Vagina (tissue), 2 donors: ENCODE measurements at regions not wholly inside any gene's neighbourhood (a gene's known extent, or its start where the extent isn't known, plus 50 kb on each side); places are given as distances from the start of the nearest gene placed in this dataset.

ENCODE experiments used
- DNase-seq, 2 donors: peaks; one replicate each; pipeline ENCODE4 v3.0.0-alpha.2; 2017; ENCODE audit errors: extremely low spot score in 2 of 2
- H3K27ac ChIP-seq: fragments of 200-600 bp; sonication (generic); one replicate; pipeline ENCODE4 v1.5.1; 2019
- H3K27me3 ChIP-seq: fragments of 200-600 bp; sonication (generic); one replicate; pipeline ENCODE4 v1.5.1; 2019
- H3K36me3 ChIP-seq, 2 donors: fragments of 200-600 bp; sonication (generic); one replicate each; pipeline ENCODE4 v1.5.1; 2017 to 2019
- H3K4me1 ChIP-seq: fragments of 200-600 bp; sonication (generic); one replicate; pipeline ENCODE4 v1.5.1; 2019
- H3K4me3 ChIP-seq, 2 donors: fragments of 200-600 bp; sonication (generic); 1 replicate in 1 of 2; 2 replicates in 1 of 2; pipeline ENCODE4 v1.5.1; 2016 to 2019
- H3K9me3 ChIP-seq: fragments of 200-600 bp; sonication (generic); one replicate; pipeline ENCODE4 v1.5.1; 2019
- POLR2A ChIP-seq, 2 donors: fragments of 450-650 bp; IDR thresholded peaks; one replicate each; pipeline ENCODE4 v1.6.1; 2017; ENCODE audit warnings: antibody characterized with exemption in 2 of 2, mild to moderate bottlenecking in 2 of 2, moderate library complexity in 2 of 2
- POLR2AphosphoS5 ChIP-seq, 2 donors: sonication (generic); formaldehyde crosslinking; IDR thresholded peaks; one replicate each; pipeline ENCODE4 v1.9.0; 2017; ENCODE audit warnings: antibody characterized with exemption in 2 of 2, mild to moderate bottlenecking in 2 of 2, low read depth in 1 of 2; ENCODE audit not compliant: insufficient read depth in 1 of 2
- intact Hi-C: fragments of 100-400 bp; cut with DNase I; formaldehyde crosslinking; loops from one replicate; pipeline ENCODE4 v1.15.1; 2023
- TF ChIP-seq, protein P1 (sequence below), 3 experiments: fragments of 450-650 bp in 2 of 3; fragments of 200-600 bp in 1 of 3; sonication (generic) in 1 of 3; IDR thresholded peaks; one replicate each; pipeline ENCODE4 v1.5.1; 2017 to 2019; ENCODE audit warnings: antibody characterized with exemption in 3 of 3, mild to moderate bottlenecking in 2 of 3, moderate library complexity in 2 of 3

DNA sequence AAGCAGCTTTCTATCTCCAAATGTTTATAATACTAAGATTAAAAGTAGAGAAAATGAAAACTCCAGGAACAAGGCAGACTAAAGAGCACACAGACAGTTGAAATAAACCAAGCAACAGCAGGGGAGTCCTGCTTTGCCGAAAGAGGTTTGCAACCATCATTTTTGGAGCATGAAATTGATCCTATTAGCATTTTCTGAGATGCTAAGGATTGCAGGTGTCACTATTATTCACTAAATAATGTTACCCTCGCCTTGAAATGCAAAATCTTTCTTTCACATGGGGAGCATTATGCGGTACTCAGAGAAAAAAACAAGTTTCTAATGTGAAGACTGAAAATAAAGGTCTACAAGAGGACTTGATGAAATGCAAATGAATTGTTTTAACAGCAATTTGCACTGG, 81.7 kb upstream of the DNAJC10 start:
- TF ChIP-seq POLR2A (IDR thresholded peaks at IDR 0.05) = no peak
- TF ChIP-seq POLR2AphosphoS5 (IDR thresholded peaks at IDR 0.05; ENCODE audit: insufficient read depth in 1 of 2, low read depth in 1 of 2) = no peak
- TF ChIP-seq, protein P1, sequence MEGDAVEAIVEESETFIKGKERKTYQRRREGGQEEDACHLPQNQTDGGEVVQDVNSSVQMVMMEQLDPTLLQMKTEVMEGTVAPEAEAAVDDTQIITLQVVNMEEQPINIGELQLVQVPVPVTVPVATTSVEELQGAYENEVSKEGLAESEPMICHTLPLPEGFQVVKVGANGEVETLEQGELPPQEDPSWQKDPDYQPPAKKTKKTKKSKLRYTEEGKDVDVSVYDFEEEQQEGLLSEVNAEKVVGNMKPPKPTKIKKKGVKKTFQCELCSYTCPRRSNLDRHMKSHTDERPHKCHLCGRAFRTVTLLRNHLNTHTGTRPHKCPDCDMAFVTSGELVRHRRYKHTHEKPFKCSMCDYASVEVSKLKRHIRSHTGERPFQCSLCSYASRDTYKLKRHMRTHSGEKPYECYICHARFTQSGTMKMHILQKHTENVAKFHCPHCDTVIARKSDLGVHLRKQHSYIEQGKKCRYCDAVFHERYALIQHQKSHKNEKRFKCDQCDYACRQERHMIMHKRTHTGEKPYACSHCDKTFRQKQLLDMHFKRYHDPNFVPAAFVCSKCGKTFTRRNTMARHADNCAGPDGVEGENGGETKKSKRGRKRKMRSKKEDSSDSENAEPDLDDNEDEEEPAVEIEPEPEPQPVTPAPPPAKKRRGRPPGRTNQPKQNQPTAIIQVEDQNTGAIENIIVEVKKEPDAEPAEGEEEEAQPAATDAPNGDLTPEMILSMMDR (IDR thresholded peaks at IDR 0.05) = no peak
- Histone ChIP-seq H3K4me1 (no peaks in the 10 kb centered on the region), H3K36me3 (no peaks in the 10 kb centered on the region), H3K27ac (no peak overlapping the region), H3K27me3 (no peaks in the 10 kb centered on the region), H3K9me3 (no peaks in the 10 kb centered on the region), H3K4me3 (no peak overlapping the region)
- no peak for DNase-seq
- intact Hi-C loops = no loop called here

GRCh38 chr2:182636699-182637098, 79.4 kb upstream of the DNAJC10 start:
- H3K4me1 ChIP-seq = no peaks in the 10 kb centered on the region
- intact Hi-C loops = no loop called here
- H3K9me3 ChIP-seq = no peaks in the 10 kb centered on the region
- DNase-seq = no peak
- no peaks in the 10 kb centered on the region for H3K36me3 ChIP-seq
- no peak overlapping the region for H3K4me3 ChIP-seq
- TF ChIP-seq, protein P1 (IDR thresholded peaks at IDR 0.05) = no peak
- H3K27me3 ChIP-seq = no peaks in the 10 kb centered on the region
- H3K27ac ChIP-seq = no peak overlapping the region

GRCh38 chr2:182638667-182639066, 77.4 kb upstream of the DNAJC10 start:
- TF ChIP-seq, protein P1 (IDR thresholded peaks at IDR 0.05) = no peak
- TF ChIP-seq POLR2AphosphoS5 (IDR thresholded peaks at IDR 0.05; ENCODE audit: insufficient read depth in 1 of 2, low read depth in 1 of 2) (no peak), POLR2A (IDR thresholded peaks at IDR 0.05) (no peak)
- Histone ChIP-seq H3K9me3 (no peaks in the 10 kb centered on the region), H3K4me3 (no peak overlapping the region), H3K27ac (no peak overlapping the region), H3K4me1 (no peaks in the 10 kb centered on the region), H3K27me3 (no peaks in the 10 kb centered on the region), H3K36me3 (no peaks in the 10 kb centered on the region)
- no peak for DNase-seq
- intact Hi-C loops = no loop called here

DNA sequence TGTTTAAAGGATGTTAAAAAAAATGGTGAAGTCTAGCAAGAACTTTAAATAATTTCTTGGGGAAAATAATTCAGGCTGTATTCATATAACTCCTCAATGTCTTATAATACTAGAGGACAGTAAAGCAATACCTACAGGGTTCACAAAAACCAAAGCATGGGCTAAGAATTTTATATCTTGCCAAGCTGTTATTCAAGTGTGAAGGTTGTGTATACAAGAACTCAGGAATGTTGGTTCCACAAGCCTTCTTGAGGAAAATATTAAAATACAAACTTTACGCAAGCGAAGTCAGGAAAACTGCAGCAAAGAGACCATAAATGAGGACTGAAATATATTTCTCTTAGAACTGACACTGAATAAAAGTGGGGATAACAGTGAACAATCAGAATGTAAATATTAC, 76.1 kb upstream of the DNAJC10 start:
- TF ChIP-seq POLR2A (IDR thresholded peaks at IDR 0.05) (no peak), POLR2AphosphoS5 (IDR thresholded peaks at IDR 0.05; ENCODE audit: insufficient read depth in 1 of 2, low read depth in 1 of 2) (no peak)
- TF ChIP-seq, protein P1 (IDR thresholded peaks at IDR 0.05) = no peak
- Histone ChIP-seq H3K4me3 (no peak overlapping the region), H3K27ac (no peak overlapping the region), H3K27me3 (no peaks in the 10 kb centered on the region), H3K36me3 (no peaks in the 10 kb centered on the region), H3K9me3 (no peaks in the 10 kb centered on the region), H3K4me1 (no peaks in the 10 kb centered on the region)
- intact Hi-C loops = no loop called here
- no peak for DNase-seq

DNA sequence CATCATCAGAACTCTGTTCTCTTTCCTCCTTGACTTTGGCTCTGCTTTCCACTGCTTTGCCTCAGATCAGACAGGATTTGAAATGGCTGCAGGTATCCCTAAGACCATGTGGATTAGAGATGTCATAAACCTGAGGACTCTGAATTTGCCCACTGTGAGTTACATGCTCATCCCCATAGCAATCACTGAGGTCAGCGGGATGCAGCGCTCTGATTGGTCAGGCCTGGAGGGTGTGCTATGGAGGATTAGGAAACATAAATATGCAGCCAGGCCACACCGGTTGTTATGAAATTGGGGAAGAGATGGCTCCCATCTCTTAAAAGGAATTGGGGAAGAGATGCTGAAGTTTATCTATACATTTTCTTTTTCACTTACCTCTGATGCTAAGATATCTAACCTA, 73.7 kb upstream of the DNAJC10 start:
- H3K27me3 ChIP-seq = no peaks in the 10 kb centered on the region
- intact Hi-C loops = no loop called here
- no peaks in the 10 kb centered on the region for H3K36me3 ChIP-seq
- H3K4me1 ChIP-seq = no peaks in the 10 kb centered on the region
- no peaks in the 10 kb centered on the region for H3K9me3 ChIP-seq
- H3K4me3 ChIP-seq = no peak overlapping the region
- H3K27ac ChIP-seq = no peak overlapping the region
- no peak for DNase-seq
- TF ChIP-seq POLR2AphosphoS5 (IDR thresholded peaks at IDR 0.05; ENCODE audit: insufficient read depth in 1 of 2, low read depth in 1 of 2) = no peak
